ENCODE measurements at regions not wholly inside any gene's neighbourhood (a gene's known extent, or its start where the extent isn't known, plus 50 kb on each side); places are given as distances from the start of the nearest gene placed in this dataset.

- no peak for DNase-seq (ENCODE audit: low spot score)
Measured at GRCh38 chr20:56060486-56060885, 55.2 kb upstream of the CBLN4 start.

- no peak for DNase-seq (ENCODE audit: low spot score)
Measured at GRCh38 chr20:56069016-56069415, 63.7 kb upstream of the CBLN4 start.

- no peak for DNase-seq (ENCODE audit: low spot score)
Measured at GRCh38 chr20:56072165-56072564, 66.8 kb upstream of the CBLN4 start.

- DNase-seq (ENCODE audit: low spot score), result no peak
Measured at GRCh38 chr20:56088375-56088774, 83.1 kb upstream of the CBLN4 start.

- DNase-seq (ENCODE audit: low spot score), result no peak
Measured at GRCh38 chr20:56091628-56092234, 86.4 kb upstream of the CBLN4 start.

GRCh38 chr20:56094228-56094627, 88.9 kb upstream of the CBLN4 start:
- DNase-seq (ENCODE audit: low spot score), result no peak

- DNase-seq (ENCODE audit: low spot score), result no peak
Measured at GRCh38 chr20:56098981-56099500, 93.7 kb upstream of the CBLN4 start.

- DNase-seq (ENCODE audit: low spot score), result no peak
Measured at GRCh38 chr20:56111961-56112730, 106.8 kb upstream of the CBLN4 start.

GRCh38 chr20:56117350-56117749, 112.0 kb upstream of the CBLN4 start:
- DNase-seq (ENCODE audit: low spot score), result no peak

GRCh38 chr20:56121850-56122249, 116.5 kb upstream of the CBLN4 start:
- DNase-seq (ENCODE audit: low spot score), result no peak

- DNase-seq (ENCODE audit: low spot score), result no peak
Measured at GRCh38 chr20:56143759-56144158, 104.8 kb upstream of the MC3R start.

- DNase-seq (ENCODE audit: low spot score), result no peak
Measured at GRCh38 chr20:56151834-56152233, 96.7 kb upstream of the MC3R start.

- no peak for DNase-seq (ENCODE audit: low spot score)
Measured at GRCh38 chr20:56153926-56154325, 94.6 kb upstream of the MC3R start.

- DNase-seq (ENCODE audit: low spot score), result no peak
Measured at GRCh38 chr20:56155625-56156024, 92.9 kb upstream of the MC3R start.

- DNase-seq (ENCODE audit: low spot score), result no peak
Measured at GRCh38 chr20:56157530-56158203, 90.9 kb upstream of the MC3R start.

- no peak for DNase-seq (ENCODE audit: low spot score)
Measured at GRCh38 chr20:56158489-56158888, 90.0 kb upstream of the MC3R start.

GRCh38 chr20:56160956-56161355, 87.6 kb upstream of the MC3R start:
- no peak for DNase-seq (ENCODE audit: low spot score)

- DNase-seq (ENCODE audit: low spot score), result peak; percentile 47
Measured at GRCh38 chr20:56163806-56164205, 84.7 kb upstream of the MC3R start.

GRCh38 chr20:56166781-56167465, 81.6 kb upstream of the MC3R start:
- DNase-seq (ENCODE audit: low spot score), result no peak

- DNase-seq (ENCODE audit: low spot score), result peak; percentile 18
Measured at GRCh38 chr20:56171087-56172012, 77.2 kb upstream of the MC3R start.

GRCh38 chr20:56173438-56173837, 75.1 kb upstream of the MC3R start:
- DNase-seq (ENCODE audit: low spot score), result no peak
